ENCODE measurements at regions not wholly inside any gene's neighbourhood (a gene's known extent, or its start where the extent isn't known, plus 50 kb on each side); places are given as distances from the start of the nearest gene placed in this dataset.

DNA sequence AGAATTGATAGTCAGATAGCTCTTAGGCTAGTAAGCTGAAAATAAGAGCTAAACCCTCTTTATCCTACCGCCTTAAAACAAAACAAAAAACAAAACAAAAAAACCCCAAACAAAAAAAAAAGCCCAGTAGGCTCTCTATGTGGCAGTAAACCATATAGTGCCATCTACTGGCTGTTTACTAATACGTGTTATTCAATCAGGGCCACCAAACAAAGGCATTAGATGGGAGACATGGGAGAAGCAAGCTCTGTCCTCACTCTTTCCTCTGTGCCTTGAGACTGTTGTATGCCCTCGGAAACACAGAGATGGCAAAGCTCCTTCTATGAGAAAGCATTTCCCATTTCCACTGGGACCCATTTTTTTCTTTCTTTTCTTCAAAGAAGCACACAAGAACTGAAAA is 148.8 kb upstream of the MID1 start:
- H3K36me3 Mint-ChIP-seq: no peaks in the 10 kb centered on the region
- ATAC-seq: no peak
- peaks cover 9% of the 10 kb centered on the region for H3K27me3 Mint-ChIP-seq

GRCh38 chrX:10769696-10770619 is 149.6 kb upstream of the MID1 start:
- Mint-ChIP-seq H3K36me3 (no peaks in the 10 kb centered on the region), H3K4me1 (no peaks in the 10 kb centered on the region), H3K27me3 (peaks cover 9% of the 10 kb centered on the region), H3K27ac (no peak overlapping the region), H3K4me3 (no peak overlapping the region), H3K9me3 (no peaks in the 10 kb centered on the region)
- no peak for ATAC-seq

More for the DNA sequence above, 148.8 kb upstream of the MID1 start:
- no peaks in the 10 kb centered on the region for H3K4me1 Mint-ChIP-seq
- H3K27ac Mint-ChIP-seq: no peak overlapping the region
- H3K4me3 Mint-ChIP-seq: no peak overlapping the region
- H3K9me3 Mint-ChIP-seq: no peaks in the 10 kb centered on the region

DNA sequence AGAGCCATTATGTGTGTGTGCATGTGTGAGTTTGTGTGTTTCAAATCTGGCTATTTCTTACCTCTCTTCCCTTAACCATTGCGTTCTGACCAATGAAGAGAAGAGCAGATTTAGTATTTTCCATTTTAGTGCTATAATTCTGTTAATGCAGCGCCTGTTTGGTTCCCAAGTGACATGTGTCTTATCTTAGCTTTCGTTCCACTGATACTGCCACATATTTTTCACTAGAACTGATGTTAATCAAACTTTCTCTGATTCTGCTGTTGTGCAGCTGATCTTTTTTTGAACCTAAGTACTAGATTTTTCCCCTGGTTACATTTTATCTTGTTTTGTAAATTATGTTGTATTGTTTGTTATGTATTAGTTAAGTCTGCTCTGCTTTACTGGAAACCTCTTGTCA is 152.9 kb upstream of the MID1 start:
- Mint-ChIP-seq H3K9me3 (no peaks in the 10 kb centered on the region), H3K4me3 (no peak overlapping the region), H3K27me3 (no peaks in the 10 kb centered on the region), H3K36me3 (no peaks in the 10 kb centered on the region), H3K4me1 (no peaks in the 10 kb centered on the region), H3K27ac (no peak overlapping the region)
- ATAC-seq: no peak

DNA sequence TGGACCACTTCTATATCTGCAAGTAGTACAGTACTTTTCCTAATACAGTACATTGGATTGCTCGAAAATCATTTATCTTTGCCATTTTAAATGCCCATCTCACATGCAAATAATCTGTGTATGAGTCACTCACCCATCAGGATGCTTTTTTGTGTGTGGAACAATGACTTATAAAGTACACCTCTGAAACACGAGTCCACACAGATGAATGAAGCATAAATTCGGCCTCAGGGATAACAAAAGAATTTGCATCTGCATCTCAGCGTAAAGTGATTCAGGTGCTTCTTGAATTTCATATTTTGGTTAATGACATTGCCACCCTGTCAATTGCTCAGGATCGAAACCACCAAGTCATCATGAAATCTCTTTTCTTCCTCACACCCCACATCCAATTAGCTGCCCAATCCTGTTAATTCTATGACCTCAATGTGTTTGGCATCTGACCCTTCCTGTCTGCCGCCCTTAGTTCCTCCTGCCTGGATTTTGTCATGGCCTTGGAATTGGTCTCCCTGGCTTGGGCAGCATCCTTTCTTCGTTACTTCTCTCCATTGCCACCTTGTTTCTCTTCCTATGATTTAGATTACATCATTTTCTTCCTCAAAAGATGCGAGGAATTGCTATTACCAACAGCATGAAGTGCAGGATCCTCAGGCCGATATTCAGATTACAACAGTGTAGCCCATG is 161.6 kb upstream of the MID1 start:
- Mint-ChIP-seq H3K27ac (no peak overlapping the region), H3K27me3 (no peaks in the 10 kb centered on the region), H3K4me1 (no peaks in the 10 kb centered on the region), H3K36me3 (no peaks in the 10 kb centered on the region), H3K9me3 (no peaks in the 10 kb centered on the region), H3K4me3 (no peak overlapping the region)
- no peak for ATAC-seq

GRCh38 chrX:10783451-10783995 is 163.1 kb upstream of the MID1 start:
- H3K4me1 Mint-ChIP-seq: no peaks in the 10 kb centered on the region
- H3K27me3 Mint-ChIP-seq: no peaks in the 10 kb centered on the region
- H3K9me3 Mint-ChIP-seq: no peaks in the 10 kb centered on the region
- H3K36me3 Mint-ChIP-seq: no peaks in the 10 kb centered on the region
- H3K27ac Mint-ChIP-seq: no peak overlapping the region
- no peak for ATAC-seq
- H3K4me3 Mint-ChIP-seq: no peak overlapping the region

- no peaks in the 10 kb centered on the region for H3K4me1 Mint-ChIP-seq
- H3K27ac Mint-ChIP-seq: no peak overlapping the region
- peaks cover 11% of the 10 kb centered on the region for H3K27me3 Mint-ChIP-seq
- H3K36me3 Mint-ChIP-seq: no peaks in the 10 kb centered on the region
- ATAC-seq: no peak
- H3K4me3 Mint-ChIP-seq: no peak overlapping the region
- H3K9me3 Mint-ChIP-seq: no peaks in the 10 kb centered on the region
Measured at GRCh38 chrX:10787264-10787663, 166.9 kb upstream of the MID1 start.

- H3K36me3 Mint-ChIP-seq: no peaks in the 10 kb centered on the region
- H3K9me3 Mint-ChIP-seq: no peaks in the 10 kb centered on the region
- peaks cover 11% of the 10 kb centered on the region for H3K27me3 Mint-ChIP-seq
Measured at GRCh38 chrX:10794203-10794630, 173.8 kb upstream of the MID1 start.

DNA sequence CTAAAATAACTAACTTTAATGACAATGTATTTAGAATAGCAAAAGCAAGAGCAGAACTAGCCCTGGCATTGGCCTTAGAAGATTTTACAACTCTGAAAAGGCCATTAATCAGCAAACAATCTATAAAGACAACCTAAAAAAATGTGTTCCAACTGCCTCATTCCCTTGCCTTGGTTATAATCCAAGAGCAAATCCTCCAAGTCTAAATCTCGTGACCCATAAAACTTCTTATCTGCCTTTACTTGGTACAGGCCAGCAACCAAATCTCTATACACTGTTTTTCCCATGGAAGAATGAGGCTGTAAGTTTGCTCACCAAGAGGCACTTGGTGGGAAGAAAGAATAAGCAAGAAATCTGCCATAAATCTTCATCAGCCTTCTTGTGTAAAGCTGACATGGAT is 175.3 kb upstream of the MID1 start:
- Mint-ChIP-seq H3K4me1 (no peaks in the 10 kb centered on the region), H3K27me3 (no peaks in the 10 kb centered on the region), H3K27ac (no peak overlapping the region), H3K36me3 (no peaks in the 10 kb centered on the region), H3K4me3 (no peak overlapping the region), H3K9me3 (no peaks in the 10 kb centered on the region)
- no peak for ATAC-seq

More at GRCh38 chrX:10794203-10794630, 173.8 kb upstream of the MID1 start:
- H3K27ac Mint-ChIP-seq: no peak overlapping the region
- ATAC-seq: no peak
- H3K4me1 Mint-ChIP-seq: no peaks in the 10 kb centered on the region
- no peak overlapping the region for H3K4me3 Mint-ChIP-seq

GRCh38 chrX:10797466-10797865 is 177.1 kb upstream of the MID1 start:
- Mint-ChIP-seq H3K27me3 (no peaks in the 10 kb centered on the region), H3K4me3 (no peak overlapping the region), H3K9me3 (no peaks in the 10 kb centered on the region), H3K27ac (no peak overlapping the region), H3K36me3 (no peaks in the 10 kb centered on the region), H3K4me1 (no peaks in the 10 kb centered on the region)
- ATAC-seq: no peak

- no peaks in the 10 kb centered on the region for H3K9me3 Mint-ChIP-seq
- no peaks in the 10 kb centered on the region for H3K36me3 Mint-ChIP-seq
- no peaks in the 10 kb centered on the region for H3K27me3 Mint-ChIP-seq
- no peak overlapping the region for H3K27ac Mint-ChIP-seq
- no peaks in the 10 kb centered on the region for H3K4me1 Mint-ChIP-seq
- no peak for ATAC-seq
- H3K4me3 Mint-ChIP-seq: no peak overlapping the region
Measured at GRCh38 chrX:10798041-10798440, 177.7 kb upstream of the MID1 start.

DNA sequence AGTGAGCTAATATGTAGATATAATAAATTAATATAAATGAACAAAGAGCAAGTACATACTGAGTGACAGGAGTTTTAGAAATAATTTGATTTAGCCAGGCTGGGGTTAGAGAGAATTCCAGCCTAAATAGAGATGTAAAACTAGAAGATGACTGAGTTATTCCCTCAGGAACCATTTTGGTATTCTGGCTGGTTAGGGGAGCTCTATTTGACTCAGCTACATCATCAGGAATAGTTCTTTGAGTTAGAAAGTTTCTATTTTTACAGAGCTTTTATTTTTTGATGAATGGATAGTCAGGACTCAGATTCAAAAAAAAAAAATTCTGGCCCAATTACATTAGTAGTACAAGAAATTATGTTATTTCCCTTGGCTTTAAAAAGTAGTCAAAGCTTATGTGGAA is 180.4 kb upstream of the MID1 start:
- Mint-ChIP-seq H3K27ac (no peak overlapping the region), H3K36me3 (no peaks in the 10 kb centered on the region), H3K4me1 (no peaks in the 10 kb centered on the region), H3K27me3 (no peaks in the 10 kb centered on the region), H3K4me3 (no peak overlapping the region), H3K9me3 (no peaks in the 10 kb centered on the region)
- no peak for ATAC-seq

DNA sequence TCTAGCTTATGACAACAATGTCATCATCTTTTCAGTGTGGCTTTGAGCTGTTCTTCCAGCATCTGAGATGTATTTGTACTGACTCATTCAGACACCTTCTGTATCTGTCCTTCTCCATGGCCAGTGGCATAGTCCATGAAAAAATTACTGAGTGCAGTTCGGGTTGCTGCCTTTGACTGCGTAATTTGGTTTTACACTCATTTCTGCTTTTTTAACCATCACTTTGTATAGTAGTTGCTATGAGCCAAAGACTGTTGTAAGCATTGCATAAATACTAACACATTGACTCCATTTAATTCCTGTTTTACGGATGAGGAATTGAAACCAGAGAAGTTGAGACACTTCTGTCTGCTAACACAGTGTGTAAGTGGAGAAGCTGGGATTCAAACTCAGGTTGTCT is 190.7 kb upstream of the MID1 start:
- Mint-ChIP-seq H3K27ac (no peak overlapping the region), H3K4me1 (no peaks in the 10 kb centered on the region), H3K36me3 (no peaks in the 10 kb centered on the region), H3K4me3 (no peak overlapping the region), H3K9me3 (peaks cover 5% of the 10 kb centered on the region), H3K27me3 (no peaks in the 10 kb centered on the region)
- ATAC-seq: no peak

DNA sequence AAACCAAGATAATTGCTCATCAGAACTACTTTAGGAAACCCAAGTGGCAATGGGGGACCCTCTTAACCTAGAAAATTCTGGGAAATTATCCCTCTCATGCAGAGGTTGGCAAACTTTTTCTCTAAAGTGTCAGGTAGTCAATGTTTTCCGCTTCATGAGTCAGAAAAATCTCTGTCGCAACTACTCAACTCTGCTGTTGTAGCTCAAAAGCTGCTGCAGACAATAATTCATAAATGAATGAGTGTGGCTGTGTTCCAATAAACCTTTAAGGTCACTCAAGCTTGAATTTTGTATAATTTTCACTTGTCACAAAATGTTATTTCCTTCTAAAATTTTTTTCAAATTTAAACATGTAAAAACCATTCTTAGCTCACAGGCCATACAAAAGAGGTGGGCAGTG is 193.4 kb upstream of the MID1 start:
- H3K27me3 Mint-ChIP-seq: no peaks in the 10 kb centered on the region
- H3K27ac Mint-ChIP-seq: no peak overlapping the region
- H3K4me1 Mint-ChIP-seq: no peaks in the 10 kb centered on the region
- no peaks in the 10 kb centered on the region for H3K36me3 Mint-ChIP-seq
- no peak overlapping the region for H3K4me3 Mint-ChIP-seq
- ATAC-seq: no peak
- H3K9me3 Mint-ChIP-seq: peaks cover 3% of the 10 kb centered on the region

DNA sequence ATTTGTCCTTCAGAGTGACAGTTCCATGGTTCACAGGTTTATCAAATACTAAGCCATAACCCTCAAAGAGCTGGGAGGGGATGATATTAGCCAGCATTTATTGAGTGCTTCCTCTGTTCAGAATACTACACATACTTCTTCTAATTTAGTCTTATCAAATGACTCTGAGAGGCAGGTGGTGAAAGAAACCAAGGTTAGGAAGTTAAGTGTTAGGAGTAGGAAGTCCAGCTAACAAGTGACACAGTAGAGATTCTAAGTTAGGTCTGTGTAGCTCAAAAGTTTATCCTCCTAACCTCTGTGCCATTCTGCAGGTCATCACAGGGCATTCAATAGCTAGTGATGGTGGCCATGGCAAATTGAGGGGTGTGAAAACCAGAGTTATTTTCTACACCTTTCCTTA is 198.3 kb upstream of the MID1 start:
- no peaks in the 10 kb centered on the region for H3K4me1 Mint-ChIP-seq
- H3K27ac Mint-ChIP-seq: no peak overlapping the region
- no peaks in the 10 kb centered on the region for H3K27me3 Mint-ChIP-seq
- H3K36me3 Mint-ChIP-seq: no peaks in the 10 kb centered on the region
- H3K4me3 Mint-ChIP-seq: no peak overlapping the region
- H3K9me3 Mint-ChIP-seq: peaks cover 2% of the 10 kb centered on the region
- ATAC-seq: no peak

- H3K9me3 Mint-ChIP-seq: peaks cover 2% of the 10 kb centered on the region
- ATAC-seq: no peak
- no peaks in the 10 kb centered on the region for H3K4me1 Mint-ChIP-seq
- no peak overlapping the region for H3K4me3 Mint-ChIP-seq
- H3K36me3 Mint-ChIP-seq: no peaks in the 10 kb centered on the region
- no peak overlapping the region for H3K27ac Mint-ChIP-seq
- H3K27me3 Mint-ChIP-seq: no peaks in the 10 kb centered on the region
Measured at GRCh38 chrX:10819973-10820372, 199.6 kb upstream of the MID1 start.

DNA sequence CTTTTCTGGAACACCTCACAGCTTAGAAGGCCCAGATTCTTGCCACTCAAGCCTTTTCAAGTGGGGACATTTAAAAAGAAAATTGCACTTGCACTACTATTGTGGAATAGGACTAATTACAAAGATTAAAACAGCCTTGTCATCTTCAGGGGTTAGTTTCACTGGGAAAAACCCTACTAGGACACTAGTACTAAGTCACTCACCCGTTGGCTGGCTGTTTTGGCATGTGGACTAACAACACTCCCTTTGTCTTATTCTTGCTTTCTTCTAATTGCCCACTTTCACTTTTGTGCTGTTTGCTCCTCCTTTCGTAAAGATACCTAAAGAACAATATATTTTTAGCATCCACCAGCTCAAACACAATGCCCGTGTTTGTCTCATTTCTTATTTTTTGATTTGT is 200.9 kb upstream of the MID1 start:
- Mint-ChIP-seq H3K4me1 (no peaks in the 10 kb centered on the region), H3K4me3 (no peak overlapping the region), H3K36me3 (no peaks in the 10 kb centered on the region), H3K27ac (no peak overlapping the region), H3K27me3 (no peaks in the 10 kb centered on the region), H3K9me3 (peaks cover 2% of the 10 kb centered on the region)
- no peak for ATAC-seq
